ENCODE measurements at regions not wholly inside any gene's neighbourhood (a gene's known extent, or its start where the extent isn't known, plus 50 kb on each side); places are given as distances from the start of the nearest gene placed in this dataset.

DNA sequence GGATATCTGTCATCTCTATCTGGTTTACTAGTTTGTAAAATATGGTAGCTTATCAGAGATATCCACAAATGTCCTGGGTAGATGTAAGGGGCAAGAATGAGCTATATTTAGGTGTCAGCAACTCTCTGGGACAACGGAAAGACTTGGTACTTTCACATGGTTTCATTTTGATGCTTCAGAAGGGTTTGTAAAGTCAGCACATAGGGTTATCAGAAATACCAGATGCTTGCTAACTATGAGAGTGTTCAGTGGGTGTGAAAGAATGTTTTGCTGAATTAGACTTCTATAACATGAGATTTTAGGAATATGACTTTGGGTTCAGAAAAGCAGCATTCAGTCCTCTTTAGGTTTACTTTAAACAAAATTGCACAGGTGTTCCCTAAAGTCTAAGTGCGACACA lies 466.5 kb upstream of the PDZRN3 start:
- Histone ChIP-seq H3K9me3 (replicated peaks in 1 of 2; ENCODE audit: control insufficient read depth in 1 of 2, insufficient read depth in 1 of 2, low read length in 2 of 2) (no peaks in the 10 kb centered on the region), H4K20me1 (ENCODE audit: insufficient read depth, low read length) (no peaks in the 10 kb centered on the region), H3K27ac (ENCODE audit: low read depth in 1 of 2, low read length in 2 of 2) (no peak overlapping the region), H3K4me3 (replicated peaks in 1 of 3; ENCODE audit: low read depth in 2 of 3, low read length in 3 of 3) (no peak overlapping the region), H3K79me2 (ENCODE audit: insufficient read depth, low read length) (no peaks in the 10 kb centered on the region), H3K27me3 (ENCODE audit: control insufficient read depth in 2 of 2, insufficient read depth in 2 of 2, low read length in 2 of 2) (no peaks in the 10 kb centered on the region), H3K36me3 (replicated peaks in 1 of 2; ENCODE audit: control insufficient read depth in 1 of 2, insufficient read depth in 2 of 2, low read length in 2 of 2) (no peaks in the 10 kb centered on the region), H3K4me2 (replicated peaks; ENCODE audit: extremely low read depth, low read length, poor library complexity, severe bottlenecking) (no peak overlapping the region), H3K4me1 (ENCODE audit: control insufficient read depth in 1 of 2, insufficient read depth in 2 of 2, low read length in 2 of 2) (no peaks in the 10 kb centered on the region), H2AFZ (ENCODE audit: insufficient read depth, low read depth, low read length, poor library complexity, severe bottlenecking) (no peak overlapping the region), H3K9ac (ENCODE audit: insufficient read depth, low read length, poor library complexity, severe bottlenecking) (no peak overlapping the region)
- Mint-ChIP-seq H3K27ac (no peak overlapping the region), H3K9me3 (peaks cover 0 to 4% (median 0%) of the 10 kb centered on the region in 7 donors), H3K4me3 (no peak overlapping the region), H3K4me1 (no peaks in the 10 kb centered on the region), H3K36me3 (no peaks in the 10 kb centered on the region), H3K27me3 (ENCODE audit: low read depth in 3 of 3) (no peaks in the 10 kb centered on the region)
- 44% methylated on average over 1 of the region's 2 CpGs for WGBS (ENCODE audit: insufficient coverage)
- intact Hi-C loops (cut with micrococcal nuclease) = no loop called here
- DNase-seq = no peak
- TF ChIP-seq, protein P1, sequence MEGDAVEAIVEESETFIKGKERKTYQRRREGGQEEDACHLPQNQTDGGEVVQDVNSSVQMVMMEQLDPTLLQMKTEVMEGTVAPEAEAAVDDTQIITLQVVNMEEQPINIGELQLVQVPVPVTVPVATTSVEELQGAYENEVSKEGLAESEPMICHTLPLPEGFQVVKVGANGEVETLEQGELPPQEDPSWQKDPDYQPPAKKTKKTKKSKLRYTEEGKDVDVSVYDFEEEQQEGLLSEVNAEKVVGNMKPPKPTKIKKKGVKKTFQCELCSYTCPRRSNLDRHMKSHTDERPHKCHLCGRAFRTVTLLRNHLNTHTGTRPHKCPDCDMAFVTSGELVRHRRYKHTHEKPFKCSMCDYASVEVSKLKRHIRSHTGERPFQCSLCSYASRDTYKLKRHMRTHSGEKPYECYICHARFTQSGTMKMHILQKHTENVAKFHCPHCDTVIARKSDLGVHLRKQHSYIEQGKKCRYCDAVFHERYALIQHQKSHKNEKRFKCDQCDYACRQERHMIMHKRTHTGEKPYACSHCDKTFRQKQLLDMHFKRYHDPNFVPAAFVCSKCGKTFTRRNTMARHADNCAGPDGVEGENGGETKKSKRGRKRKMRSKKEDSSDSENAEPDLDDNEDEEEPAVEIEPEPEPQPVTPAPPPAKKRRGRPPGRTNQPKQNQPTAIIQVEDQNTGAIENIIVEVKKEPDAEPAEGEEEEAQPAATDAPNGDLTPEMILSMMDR (IDR thresholded peaks at IDR 0.05) = no peak

- H3K4me2 ChIP-seq (replicated peaks; ENCODE audit: extremely low read depth, low read length, poor library complexity, severe bottlenecking) = no peak overlapping the region
- H3K4me1 ChIP-seq (ENCODE audit: control insufficient read depth in 1 of 2, insufficient read depth in 2 of 2, low read length in 2 of 2) = no peaks in the 10 kb centered on the region
- no peak overlapping the region for H3K27ac Mint-ChIP-seq
- no peak overlapping the region for H3K4me3 Mint-ChIP-seq
- DNase-seq = no peak
- intact Hi-C loops (cut with micrococcal nuclease) = no loop called here
- H3K9me3 ChIP-seq (replicated peaks in 1 of 2; ENCODE audit: control insufficient read depth in 1 of 2, insufficient read depth in 1 of 2, low read length in 2 of 2) = no peaks in the 10 kb centered on the region
- no peak overlapping the region for H2AFZ ChIP-seq (ENCODE audit: insufficient read depth, low read depth, low read length, poor library complexity, severe bottlenecking)
- no peak overlapping the region for H3K9ac ChIP-seq (ENCODE audit: insufficient read depth, low read length, poor library complexity, severe bottlenecking)
- H3K4me1 Mint-ChIP-seq = no peaks in the 10 kb centered on the region
- H3K9me3 Mint-ChIP-seq = peaks cover 0 to 1% (median 0%) of the 10 kb centered on the region in 7 donors
- no peaks in the 10 kb centered on the region for H4K20me1 ChIP-seq (ENCODE audit: insufficient read depth, low read length)
- H3K27ac ChIP-seq (ENCODE audit: low read depth in 1 of 2, low read length in 2 of 2) = no peak overlapping the region
- no peaks in the 10 kb centered on the region for H3K27me3 ChIP-seq (ENCODE audit: control insufficient read depth in 2 of 2, insufficient read depth in 2 of 2, low read length in 2 of 2)
- TF ChIP-seq, protein P1 (IDR thresholded peaks at IDR 0.05) = no peak
- WGBS (ENCODE audit: insufficient coverage) = 100% methylated on average over 1 of the region's 1 CpG
- no peaks in the 10 kb centered on the region for H3K36me3 Mint-ChIP-seq
- no peaks in the 10 kb centered on the region for H3K36me3 ChIP-seq (replicated peaks in 1 of 2; ENCODE audit: control insufficient read depth in 1 of 2, insufficient read depth in 2 of 2, low read length in 2 of 2)
- no peak overlapping the region for H3K4me3 ChIP-seq (replicated peaks in 1 of 3; ENCODE audit: low read depth in 2 of 3, low read length in 3 of 3)
- no peaks in the 10 kb centered on the region for H3K27me3 Mint-ChIP-seq (ENCODE audit: low read depth in 3 of 3)
- no peaks in the 10 kb centered on the region for H3K79me2 ChIP-seq (ENCODE audit: insufficient read depth, low read length)
Measured at GRCh38 chr3:74089814-74090213, 465.1 kb upstream of the PDZRN3 start.

Data from CD14-positive monocyte (primary cell).